Ovary (tissue), 3 donors: ENCODE measurements at regions not wholly inside any gene's neighbourhood (a gene's known extent, or its start where the extent isn't known, plus 50 kb on each side); places are given as distances from the start of the nearest gene placed in this dataset.

ENCODE experiments used
- CTCF ChIP-seq, 3 donors: fragments of 450-650 bp in 2 of 3; fragments of 200-600 bp in 1 of 3; IDR thresholded peaks; one replicate each; pipeline versions ENCODE4 v1.5.1 to v1.8.0; 2016 to 2022; ENCODE audit warnings: antibody characterized with exemption in 3 of 3, mild to moderate bottlenecking in 1 of 3
- POLR2A ChIP-seq: fragments of 450-650 bp; IDR thresholded peaks from one replicate; pipeline ENCODE4 v1.6.1; 2017; ENCODE audit warnings: antibody characterized with exemption, mild to moderate bottlenecking, moderate library complexity
- donor health status: DM: no; HTN: no; CAD: no.

DNA sequence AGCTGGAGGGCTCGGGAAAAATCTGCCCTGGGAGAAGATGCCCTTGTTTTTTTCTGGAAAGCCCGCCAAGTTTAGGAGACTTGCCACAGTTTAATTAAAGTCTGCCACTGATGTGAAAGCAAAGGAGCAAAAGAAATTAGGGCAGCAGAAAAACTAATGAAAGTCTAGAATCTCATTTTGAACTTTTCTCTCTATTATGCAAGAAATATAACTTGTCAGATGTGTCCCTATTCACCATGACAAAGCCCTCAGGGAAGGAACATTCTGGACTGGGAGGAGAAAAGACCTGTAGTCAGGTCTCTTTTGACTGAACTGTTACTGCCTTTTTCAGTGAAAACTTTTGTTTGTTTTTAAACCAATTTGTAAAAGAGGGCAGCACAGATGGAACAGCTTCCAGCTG, 715.5 kb downstream of the SORCS3 start:
- TF ChIP-seq CTCF (IDR thresholded peaks at IDR 0.05) (no peak), POLR2A (no peak)
